Loucy (cell line): ENCODE measurements at regions not wholly inside any gene's neighbourhood (a gene's known extent, or its start where the extent isn't known, plus 50 kb on each side); places are given as distances from the start of the nearest gene placed in this dataset.

Experiments used
- EZH2phosphoT487 ChIP-seq: fragments of 200-600 bp; IDR thresholded peaks from 2 replicates; pipeline ENCODE4 v1.6.1; 2018; ENCODE audit warnings: antibody characterized with exemption, mild to moderate bottlenecking, moderate library complexity, borderline replicate concordance
- TF ChIP-seq, protein P1 (sequence below): fragments of 200-600 bp; sonication (generic); conservative IDR thresholded peaks from 2 replicates; pipeline ENCODE4 v1.5.1; 2014; ENCODE audit warnings: mild to moderate bottlenecking, antibody characterized with exemption, low read length

DNA sequence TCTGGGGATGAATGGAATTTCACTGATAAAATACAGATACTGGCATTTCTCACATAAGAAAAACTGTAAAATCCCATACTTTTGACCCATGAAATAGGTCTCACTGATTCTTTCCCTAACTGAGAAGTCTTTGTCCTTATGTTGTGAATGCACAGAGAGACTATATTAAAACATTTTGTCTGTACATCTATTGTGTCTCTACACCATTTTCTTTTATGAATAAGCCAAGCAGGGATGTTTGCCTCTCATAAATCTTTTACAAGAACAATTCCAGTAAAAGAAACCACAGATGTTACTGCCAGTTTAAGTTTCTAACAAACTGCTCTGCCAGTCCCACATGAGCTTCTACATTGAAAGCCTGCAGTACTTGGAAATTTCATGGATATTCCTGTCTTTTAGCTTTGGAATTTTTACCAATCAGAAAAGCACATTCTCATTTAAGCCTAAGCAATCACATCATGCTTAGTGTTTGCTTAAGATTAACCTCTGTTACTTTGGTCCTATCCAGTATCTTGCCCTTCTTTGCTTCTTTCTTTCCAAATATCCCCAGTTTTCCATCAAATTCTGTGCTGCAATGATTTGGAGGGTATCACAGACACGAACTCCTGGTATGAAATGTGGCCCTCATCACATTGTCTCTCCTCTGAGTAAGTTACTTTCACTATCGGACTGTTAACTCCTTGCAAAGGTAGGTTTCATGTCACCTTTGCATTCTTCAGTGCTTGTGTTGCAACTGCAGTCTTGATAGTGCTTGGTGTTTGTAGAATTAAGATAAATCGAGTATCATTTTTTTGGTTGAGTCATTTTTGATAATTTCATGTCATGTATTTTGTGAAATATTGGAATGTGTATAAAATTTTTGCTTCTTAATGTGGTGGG, 415.1 kb upstream of the ADAMTSL1 start:
- TF ChIP-seq, protein P1, sequence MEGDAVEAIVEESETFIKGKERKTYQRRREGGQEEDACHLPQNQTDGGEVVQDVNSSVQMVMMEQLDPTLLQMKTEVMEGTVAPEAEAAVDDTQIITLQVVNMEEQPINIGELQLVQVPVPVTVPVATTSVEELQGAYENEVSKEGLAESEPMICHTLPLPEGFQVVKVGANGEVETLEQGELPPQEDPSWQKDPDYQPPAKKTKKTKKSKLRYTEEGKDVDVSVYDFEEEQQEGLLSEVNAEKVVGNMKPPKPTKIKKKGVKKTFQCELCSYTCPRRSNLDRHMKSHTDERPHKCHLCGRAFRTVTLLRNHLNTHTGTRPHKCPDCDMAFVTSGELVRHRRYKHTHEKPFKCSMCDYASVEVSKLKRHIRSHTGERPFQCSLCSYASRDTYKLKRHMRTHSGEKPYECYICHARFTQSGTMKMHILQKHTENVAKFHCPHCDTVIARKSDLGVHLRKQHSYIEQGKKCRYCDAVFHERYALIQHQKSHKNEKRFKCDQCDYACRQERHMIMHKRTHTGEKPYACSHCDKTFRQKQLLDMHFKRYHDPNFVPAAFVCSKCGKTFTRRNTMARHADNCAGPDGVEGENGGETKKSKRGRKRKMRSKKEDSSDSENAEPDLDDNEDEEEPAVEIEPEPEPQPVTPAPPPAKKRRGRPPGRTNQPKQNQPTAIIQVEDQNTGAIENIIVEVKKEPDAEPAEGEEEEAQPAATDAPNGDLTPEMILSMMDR: no peak
- TF ChIP-seq EZH2phosphoT487: no peak
